Glomerular visceral epithelial cell (primary cell): ENCODE measurements at regions not wholly inside any gene's neighbourhood (a gene's known extent, or its start where the extent isn't known, plus 50 kb on each side); places are given as distances from the start of the nearest gene placed in this dataset.
A peak's percentile ranks its signal among the peaks of the same experiment; 100 is the strongest.
"Not testable (repeated sequence)": the region's sequence is repeated elsewhere in the genome, so short reads cannot be mapped to it uniquely, and the experiment has no call there.

Source experiments
- DNase-seq: peaks from one replicate; pipeline ENCODE4 v3.0.0-alpha.2; 2016; ENCODE audit errors: extremely low spot score

DNA sequence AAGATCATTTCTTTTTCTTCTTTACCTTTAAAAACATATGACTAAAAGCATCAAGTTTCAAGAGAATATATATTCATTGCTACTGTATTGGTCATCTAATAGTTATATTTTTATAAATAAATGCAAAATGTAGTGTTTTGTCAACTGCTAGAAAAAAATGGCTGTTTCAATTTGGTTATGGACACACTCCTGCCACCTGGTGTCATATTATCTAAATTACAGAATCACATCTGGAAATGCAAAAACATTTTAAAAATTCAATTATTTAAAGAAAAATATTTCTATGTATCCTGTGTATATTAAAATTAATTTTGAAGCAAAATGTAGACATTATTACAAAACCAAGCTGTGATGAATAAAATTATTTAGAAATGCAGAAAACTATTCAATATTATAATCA, 329.4 kb upstream of the PCDH18 start:
- DNase-seq, result peak; percentile 13

DNA sequence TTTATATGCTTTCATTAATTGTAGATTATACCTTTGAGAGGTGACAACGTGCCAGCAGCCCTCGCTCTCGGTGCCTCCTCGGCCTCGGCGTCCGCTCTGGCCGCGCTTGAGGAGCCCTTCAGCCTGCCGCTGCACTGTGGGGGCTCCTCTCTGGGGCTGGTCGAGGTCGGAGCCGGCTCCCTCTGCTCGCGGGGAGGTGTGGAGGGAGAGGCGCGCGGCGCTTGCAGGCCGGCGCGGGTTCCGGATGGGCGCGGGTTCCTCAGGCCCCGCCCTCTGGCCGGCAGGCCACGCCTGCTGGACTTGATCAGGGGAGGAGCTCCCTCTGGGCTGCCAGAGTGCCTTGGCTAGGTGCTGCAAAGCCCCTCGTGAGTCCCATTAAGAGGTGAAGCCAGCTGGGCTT, 321.1 kb upstream of the PCDH18 start:
- no peak for DNase-seq

DNA sequence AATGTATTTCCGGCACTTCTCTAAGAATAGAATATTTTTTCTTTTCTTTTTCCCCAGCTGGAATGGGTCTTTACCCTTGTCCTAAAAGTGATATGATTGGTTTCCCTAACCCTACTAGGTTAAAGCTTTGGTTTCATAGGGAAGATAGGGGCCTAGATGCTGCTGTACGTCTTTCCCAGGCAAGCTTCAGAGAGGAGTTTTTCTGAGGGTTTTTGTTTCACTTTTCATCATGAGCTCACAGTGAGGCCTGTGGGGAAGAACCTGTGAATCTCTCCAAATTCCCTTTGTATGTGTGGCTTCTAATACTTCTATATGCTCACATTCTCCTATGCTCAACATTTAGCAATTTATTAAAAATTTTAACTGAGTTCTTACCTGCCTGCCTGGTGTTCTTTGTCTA, 320.0 kb upstream of the PCDH18 start:
- no peak for DNase-seq

DNA sequence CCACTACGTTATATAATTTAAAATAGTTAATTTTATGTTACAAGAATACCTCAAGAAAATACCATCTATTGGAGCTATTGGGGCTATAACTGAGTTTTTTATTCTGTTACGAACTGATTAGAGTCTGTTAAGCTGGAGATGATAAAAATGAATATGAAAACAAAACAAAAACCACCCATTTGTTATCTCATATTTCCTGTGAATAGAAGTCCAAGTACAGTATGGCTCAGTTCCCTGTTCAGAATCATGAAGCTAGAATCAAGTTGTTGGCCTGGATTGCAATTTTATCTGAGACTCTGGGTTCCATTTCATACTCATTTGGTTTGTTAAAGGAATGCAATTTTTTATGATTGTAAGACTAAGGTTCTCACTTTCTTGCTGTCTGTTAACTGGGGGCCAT, 319.1 kb upstream of the PCDH18 start:
- no peak for DNase-seq

DNA sequence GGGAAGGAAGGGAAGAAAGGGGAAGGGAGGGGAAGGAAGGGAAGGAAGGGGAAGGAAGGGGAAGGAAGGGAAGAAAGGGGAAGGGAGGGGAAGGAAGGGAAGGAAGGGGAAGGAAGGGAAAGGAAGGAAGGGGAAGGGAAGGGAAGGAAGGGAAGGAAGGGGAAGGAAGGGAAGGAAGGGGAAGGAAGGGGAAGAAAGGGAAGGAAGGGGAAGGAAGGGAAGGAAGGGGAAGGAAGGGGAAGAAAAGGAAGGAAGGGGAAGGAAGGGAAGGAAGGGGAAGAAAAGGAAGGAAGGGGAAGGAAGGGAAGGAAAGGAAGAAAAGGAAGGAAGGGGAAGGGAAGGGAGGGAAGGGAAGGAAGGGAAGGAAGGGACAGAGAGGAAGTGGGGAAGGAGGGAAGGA, 295.7 kb upstream of the PCDH18 start:
- not testable (repeated sequence) for DNase-seq

DNA sequence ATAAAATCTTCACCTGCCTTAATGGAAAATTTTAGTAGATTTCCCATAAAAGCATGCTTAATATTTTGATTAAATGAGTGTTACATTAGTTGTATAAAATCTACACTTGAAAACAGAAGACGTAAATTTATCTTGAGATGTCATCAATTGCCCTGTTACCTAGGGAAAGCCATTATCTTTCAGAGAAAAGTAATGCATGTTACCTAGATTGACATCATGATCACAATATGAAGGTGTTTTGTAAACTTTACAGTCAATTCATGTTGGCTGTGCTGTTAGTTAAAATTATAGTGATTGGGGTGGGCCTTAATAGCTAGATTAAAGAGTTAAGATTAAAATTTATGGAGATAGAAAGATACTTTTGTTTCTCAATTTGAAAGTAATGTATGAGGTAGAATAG, 293.2 kb upstream of the PCDH18 start:
- no peak for DNase-seq

DNA sequence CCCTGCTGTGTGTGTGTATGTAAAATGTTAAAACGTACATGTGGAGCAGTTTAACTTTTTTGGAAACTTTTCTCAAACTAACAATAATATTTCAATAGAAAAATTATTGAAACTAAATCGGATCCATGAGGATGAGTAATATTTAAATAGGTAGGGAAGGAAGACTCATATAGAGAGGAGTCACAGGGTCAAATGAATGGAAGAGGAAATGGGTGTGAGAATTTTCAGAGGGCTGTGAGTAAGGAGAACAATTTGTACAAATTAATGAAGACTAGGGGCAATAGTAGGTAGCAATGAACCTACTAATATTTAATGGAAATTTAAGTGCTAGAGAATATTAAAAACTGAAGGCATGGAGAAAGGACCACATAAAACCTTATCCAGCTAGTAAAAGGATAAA, 290.7 kb upstream of the PCDH18 start:
- DNase-seq, result no peak

DNA sequence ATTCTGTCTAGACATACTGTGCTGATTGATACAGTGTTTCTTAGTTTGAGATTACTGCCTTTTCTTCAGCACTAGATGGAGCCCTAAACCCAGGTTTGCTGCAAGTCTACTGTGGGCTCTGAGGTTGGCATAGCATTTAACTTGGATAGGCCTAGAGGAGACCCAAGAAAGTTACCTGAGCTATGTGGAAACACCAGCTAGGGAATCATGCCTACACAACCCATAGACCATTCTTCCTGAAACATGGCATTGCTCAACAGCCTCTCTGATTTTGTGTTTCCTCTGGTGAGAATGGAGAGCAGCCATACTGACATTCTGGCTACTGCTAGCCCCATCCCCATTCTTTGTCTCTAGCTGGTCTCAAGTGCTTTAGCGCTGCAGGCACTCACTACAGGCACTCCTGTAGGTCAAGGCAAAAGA, 287.7 kb upstream of the PCDH18 start:
- peak; percentile 63 for DNase-seq

DNA sequence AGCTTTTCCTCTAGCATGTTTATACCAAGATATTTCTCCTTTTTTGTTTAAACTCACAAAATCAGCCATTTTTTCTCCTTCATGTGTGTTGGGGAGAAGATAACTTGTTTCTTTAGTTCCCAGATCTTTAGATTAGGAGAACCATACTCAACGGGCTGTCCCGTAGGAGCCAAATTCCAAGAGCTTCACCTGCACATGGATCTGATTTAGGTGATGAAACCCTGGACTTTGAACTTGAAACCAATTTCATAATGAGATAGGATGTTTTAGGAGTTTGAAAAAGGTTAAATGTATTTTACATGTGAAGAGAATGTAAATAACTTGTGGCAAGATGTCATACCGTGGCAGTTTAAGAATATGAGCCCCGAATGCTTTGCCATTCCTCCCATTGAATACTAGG, 280.0 kb upstream of the PCDH18 start:
- DNase-seq, result no peak

DNA sequence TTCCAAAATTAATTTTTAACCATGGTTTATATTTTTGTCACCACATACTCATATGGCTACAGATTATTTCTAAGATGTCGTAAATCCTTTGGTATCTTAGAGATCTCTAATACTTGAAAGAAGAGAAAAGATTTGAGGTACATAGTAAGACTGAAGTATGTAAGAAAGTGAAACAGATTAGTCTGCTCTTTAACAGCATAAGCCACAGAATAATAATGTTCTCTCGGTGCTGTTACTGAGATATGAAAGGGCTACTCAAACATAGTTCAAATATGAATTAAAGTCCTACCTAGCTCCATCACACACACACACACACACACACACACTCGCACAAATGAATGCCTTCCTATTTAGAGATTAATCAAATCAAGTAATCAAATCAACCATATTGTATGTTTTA, 274.1 kb upstream of the PCDH18 start:
- no peak for DNase-seq

DNA sequence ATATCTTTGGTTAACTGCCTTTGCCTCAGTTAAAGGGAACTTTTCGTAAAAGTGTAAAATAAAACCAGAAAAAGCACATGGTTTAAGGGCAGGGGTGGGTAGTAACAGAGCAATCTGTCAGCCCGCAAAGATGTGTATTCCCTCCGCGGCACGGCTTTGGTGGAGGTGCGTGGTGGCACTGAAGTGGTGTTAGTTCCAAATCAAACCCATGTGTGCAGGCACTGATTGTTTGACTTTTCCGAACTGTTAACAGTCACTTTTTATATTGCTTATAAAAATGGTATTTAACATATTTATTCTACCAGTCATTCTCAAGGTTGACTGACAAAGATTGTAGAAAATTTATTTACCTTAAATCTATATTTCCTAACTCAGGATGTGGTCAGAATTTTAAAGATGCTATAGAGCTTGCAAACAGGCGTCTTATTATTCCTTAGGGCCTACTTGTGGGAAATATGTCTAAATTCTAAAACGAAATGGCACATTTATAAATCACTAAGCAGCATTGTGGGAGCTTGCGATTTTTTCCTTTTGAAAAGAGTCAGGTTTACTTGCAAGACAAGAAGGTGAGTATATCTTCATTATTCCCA, 272.7 kb upstream of the PCDH18 start:
- DNase-seq, result no peak

DNA sequence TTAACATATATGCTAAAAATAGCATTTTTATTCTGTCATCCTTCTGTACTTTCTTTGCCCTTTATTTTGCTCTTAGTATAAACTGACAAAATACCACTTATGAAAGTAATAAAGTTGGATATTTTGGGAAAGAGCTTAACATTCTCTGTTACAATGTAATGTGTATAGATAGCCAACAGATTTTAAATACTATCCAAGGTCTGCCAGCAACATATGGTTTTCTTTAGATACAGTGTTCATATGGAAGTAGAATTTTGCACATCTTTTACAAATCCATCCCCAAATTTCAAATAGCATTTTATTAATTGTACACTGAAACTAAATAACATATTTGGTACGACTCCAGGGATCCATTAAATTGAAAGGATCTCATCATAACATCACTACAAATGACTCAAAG, 268.6 kb upstream of the PCDH18 start:
- no peak for DNase-seq

DNA sequence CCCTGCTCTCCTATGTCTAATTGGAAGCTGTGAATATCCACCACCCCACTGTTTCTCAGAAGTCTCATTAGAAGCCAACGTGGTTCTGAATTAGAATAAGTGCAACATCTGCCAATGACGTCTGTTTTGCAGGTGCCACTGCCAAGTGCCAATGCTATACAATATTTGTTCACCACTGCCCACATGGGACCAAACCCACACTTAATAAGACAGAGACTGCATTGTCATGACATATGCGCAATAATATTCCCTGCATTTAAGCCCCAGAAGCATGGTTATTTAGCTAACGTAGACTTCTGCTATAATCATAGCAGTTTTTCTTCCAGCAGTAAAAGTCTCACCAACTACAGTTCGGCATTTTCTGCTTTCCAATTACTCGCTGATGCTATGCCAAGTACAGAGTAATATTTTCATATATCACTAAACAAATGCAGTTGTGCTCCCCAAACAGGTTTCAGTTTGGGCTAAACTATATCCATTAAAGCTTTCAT, 262.5 kb upstream of the PCDH18 start:
- no peak for DNase-seq

DNA sequence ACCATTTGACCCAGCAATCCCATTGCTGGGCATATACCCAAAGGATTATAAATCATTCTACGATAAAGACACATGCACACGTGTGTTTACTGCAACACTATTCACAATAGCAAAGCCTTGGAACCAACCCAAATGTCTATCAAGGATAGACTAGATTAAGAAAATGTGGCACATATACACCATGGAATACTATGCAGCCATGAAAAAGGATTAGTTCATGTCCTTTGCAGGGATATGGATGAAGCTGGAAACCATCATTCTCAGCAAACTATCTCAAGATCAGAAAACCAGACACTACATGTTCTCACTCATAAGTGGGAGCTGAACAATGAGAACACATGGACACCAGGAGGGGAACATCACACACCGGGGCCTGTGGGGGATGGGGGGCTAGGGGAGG, 257.0 kb upstream of the PCDH18 start:
- DNase-seq, result not testable (repeated sequence)

DNA sequence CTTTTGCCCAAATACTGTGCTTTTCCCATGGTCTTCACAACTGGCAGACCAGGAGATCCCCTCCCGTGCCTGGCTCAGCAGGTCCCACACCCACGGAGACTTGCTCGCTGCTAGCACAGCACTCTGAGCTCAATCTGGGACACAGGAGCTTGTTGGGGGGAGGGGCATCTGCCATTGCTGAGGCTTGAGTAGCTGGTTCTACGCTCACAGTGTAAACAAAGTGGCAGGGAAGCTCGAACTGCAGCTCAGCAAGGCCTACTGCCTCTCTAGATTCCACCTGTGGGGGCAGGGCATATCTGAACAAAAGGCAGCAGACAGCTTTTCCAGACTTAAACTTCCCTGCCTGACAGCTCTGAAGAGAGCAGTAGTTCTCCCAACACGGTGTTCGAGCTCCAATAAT, 251.6 kb upstream of the PCDH18 start:
- DNase-seq, result not testable (repeated sequence)

DNA sequence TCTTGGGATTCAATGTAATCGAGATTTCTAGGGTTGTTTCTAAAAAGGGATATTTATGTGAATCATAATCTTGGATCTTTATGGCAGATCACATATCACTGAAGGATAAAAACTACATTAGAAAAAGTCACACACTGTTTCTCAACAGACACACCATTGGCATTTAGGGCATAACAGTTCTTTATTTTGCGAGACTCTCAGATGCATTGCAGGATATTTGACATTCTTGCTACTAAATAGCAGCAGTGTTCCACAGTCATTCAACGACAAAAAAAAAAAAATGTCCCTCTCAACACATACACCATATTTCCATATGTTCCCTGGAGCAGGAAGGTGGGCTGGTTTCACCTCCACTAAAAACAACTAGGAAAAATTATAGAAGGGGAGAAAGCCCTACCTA, 243.4 kb upstream of the PCDH18 start:
- no peak for DNase-seq

DNA sequence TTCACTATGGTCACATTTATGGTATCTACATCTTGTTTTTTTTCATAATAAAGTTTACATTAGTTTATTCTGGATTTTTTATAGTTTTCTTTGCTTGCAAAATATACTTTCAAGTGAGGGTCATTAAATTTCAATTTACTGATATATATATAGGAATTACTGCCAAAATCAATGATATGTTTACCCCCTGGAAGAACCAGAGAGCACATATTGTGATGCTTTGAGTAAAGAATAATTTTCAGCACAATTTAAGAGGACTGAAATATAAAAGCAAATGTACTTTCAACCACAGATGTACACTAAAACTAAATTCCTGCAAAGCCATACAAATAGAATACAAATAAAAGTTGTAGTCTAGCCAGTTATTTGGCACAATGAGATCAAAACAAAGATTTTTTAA, 242.2 kb upstream of the PCDH18 start:
- DNase-seq, result no peak

DNA sequence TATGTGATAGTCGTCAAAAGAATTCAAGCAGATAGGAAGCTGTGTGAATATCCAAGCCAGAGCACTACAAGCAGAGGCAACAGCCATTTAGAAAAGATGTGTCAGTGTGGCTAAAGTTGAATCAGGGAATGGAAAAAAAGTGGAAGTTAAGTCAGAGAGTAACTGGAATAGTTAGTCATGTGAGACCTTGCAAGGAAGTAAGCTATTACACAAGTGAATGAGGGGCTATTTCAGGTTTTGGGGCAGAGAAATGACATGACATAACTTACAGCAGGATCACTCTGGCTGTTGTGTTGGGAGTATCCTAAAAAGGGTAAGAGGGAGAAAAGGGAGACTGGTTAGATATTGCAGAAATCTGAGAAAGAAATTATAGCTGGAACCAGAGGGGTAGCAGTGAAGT, 236.6 kb upstream of the PCDH18 start:
- no peak for DNase-seq

DNA sequence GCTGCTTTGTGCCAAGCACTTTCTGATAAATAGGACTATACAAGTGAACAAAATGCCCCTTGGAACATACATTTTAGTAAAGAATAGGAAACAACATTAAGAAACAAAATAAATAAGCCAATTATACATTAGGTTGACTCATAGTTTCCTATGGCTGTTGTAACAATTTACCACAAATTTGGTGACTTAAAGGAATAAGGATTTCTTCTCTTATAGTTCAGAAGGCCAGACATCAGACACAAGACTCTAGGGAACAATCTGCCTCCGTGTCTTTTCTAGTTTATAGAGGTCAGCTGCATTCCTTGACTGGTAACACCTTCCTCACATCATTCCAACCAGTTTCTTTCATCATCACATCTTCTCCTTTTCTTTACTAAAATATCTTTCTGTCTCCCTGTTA, 235.9 kb upstream of the PCDH18 start:
- no peak for DNase-seq

DNA sequence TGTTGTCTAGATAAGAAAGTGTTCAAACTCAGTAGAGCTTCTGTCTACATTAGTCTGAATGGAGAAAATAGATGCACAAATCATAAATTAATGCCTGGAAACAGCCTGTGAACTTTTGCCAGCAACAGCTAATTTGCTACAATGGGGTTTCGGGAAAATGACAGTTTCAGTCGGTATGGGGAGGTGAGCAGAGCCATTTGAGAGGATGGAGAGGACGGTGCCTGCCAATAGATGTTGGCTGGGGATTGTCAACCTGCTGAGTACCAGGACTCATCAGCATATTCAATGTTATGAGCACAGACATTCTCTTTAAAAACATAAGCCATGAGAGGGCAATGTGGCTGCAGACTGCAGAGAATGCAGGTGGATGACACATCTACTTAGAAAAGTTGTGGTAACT, 230.3 kb upstream of the PCDH18 start:
- DNase-seq, result no peak

DNA sequence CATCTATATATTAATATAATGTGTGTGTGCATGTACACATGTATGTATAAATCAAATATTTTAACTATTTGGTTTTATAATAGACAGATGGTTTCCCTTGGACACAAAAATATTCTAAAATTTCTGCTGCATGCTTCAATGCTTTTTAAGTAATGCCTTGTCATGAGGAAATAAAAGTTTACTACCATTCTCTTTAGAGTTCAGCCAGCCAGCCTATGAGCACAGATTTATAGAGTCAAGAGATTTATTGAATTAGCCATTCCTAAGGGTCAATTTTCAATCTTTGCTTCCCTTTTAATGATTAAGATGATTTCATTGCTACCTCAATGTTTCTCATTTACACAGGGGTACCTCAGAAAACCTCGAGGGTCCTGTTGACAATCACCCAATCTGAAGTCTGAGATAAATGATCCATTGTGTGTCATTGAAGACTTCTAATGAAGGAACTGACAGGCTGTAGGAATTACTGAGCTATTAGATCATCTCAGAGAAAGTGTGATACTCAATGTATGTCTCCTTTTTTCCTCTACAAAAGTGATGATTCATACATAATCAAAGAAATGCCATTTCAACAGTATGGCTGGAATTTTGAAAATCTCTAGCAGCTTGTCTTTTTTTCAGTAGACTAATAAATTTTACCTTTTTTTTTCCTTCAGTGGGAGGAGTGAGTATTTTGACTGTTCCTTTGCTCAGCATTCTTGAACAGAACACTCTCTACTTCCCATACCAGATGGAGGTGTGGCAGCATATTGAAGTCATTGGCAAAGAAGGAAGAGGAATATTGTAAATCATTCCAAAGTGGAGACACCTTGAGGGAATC, 222.6 kb upstream of the PCDH18 start:
- peak; percentile 65 for DNase-seq

DNA sequence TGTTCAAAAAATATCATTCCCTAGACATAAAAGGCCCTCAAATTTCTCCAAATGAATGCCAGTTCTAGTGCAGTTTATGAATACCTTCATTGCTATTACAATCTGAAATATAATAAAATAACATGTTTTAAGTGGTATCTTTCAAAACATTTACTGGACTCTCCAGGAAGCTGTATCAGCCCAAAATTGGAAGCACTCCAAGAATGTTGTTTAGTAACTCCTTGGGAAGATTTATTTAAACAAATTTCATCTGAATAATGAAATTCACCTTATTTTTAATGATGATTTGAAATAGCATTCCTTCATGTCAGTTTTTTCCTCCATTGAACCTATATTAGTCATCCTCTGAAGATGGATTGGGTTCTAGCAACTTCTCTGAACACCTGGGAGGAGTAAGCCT, 217.2 kb upstream of the PCDH18 start:
- no peak for DNase-seq

DNA sequence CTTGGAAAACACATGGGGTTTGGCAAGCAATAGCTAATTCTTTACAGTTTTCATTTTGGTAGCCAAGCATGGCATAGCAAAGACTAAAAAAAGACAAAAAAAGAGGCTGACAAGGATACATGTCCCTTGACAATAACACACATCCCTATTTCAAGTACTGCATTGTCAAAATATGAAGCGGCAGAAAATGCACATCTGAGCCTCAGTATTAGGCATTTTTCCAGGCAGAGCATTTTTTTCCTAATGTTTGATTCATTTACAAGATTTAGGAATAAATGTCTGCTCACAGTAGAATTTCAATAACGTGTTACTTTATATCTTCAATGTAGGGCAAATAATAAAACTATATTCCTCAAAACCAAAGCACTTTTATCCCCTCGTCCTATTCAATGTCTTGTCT, 216.3 kb upstream of the PCDH18 start:
- DNase-seq, result no peak

DNA sequence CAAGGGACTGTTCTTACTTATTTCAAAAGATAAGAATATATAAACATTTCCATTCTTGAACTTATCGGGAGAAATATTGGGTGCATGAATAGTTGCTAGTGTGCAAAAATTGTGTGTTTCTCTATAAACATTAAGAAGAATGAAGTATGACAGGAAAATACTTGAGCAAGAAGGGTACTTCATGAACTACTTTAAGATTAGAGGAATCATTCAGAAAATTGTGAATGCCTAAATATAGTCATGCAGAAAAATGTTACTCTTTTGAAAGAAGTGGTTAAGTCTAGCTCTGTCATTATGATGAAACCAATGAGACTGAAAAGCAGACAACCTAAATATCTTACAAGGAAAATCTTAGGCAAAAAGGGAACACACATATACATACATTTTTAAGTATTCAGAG, 207.8 kb upstream of the PCDH18 start:
- no peak for DNase-seq
